ENCODE measurements at regions not wholly inside any gene's neighbourhood (a gene's known extent, or its start where the extent isn't known, plus 50 kb on each side); places are given as distances from the start of the nearest gene placed in this dataset.

DNA sequence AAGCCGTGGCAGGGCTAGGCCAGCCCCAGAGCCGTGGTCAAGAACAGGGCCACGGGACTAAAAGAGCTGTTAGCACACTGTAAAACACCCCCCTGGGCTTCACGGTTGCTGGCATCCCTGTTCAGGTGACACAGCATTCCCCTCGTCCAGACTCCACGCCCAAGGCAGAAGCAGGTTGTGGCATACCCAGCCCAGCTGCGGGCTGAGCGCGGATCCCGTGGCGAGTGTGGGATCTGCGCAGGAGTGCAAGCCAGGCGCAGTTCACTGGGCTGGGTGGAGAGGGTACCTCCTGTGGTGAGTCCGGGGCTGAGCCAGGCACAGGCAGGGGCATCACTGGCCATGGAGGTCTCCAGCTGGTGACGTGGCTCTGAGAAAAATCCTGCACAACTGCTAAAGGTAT, 199.1 kb downstream of the FZD1 start:
- TF ChIP-seq POLR2A (IDR thresholded peaks at IDR 0.05) (no peak), POLR2AphosphoS5 (IDR thresholded peaks at IDR 0.05) (no peak), EP300 (IDR thresholded peaks at IDR 0.05) (no peak)
- TF ChIP-seq, protein P1, sequence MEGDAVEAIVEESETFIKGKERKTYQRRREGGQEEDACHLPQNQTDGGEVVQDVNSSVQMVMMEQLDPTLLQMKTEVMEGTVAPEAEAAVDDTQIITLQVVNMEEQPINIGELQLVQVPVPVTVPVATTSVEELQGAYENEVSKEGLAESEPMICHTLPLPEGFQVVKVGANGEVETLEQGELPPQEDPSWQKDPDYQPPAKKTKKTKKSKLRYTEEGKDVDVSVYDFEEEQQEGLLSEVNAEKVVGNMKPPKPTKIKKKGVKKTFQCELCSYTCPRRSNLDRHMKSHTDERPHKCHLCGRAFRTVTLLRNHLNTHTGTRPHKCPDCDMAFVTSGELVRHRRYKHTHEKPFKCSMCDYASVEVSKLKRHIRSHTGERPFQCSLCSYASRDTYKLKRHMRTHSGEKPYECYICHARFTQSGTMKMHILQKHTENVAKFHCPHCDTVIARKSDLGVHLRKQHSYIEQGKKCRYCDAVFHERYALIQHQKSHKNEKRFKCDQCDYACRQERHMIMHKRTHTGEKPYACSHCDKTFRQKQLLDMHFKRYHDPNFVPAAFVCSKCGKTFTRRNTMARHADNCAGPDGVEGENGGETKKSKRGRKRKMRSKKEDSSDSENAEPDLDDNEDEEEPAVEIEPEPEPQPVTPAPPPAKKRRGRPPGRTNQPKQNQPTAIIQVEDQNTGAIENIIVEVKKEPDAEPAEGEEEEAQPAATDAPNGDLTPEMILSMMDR (IDR thresholded peaks at IDR 0.05) = no peak
- H3K36me3 ChIP-seq = no peaks in the 10 kb centered on the region
- no peak overlapping the region for H3K4me3 ChIP-seq
- H3K27ac ChIP-seq = no peak overlapping the region
- DNase-seq = no peak
- WGBS, 5 donors = 84 to 96% (median 88%) methylated on average over 13 to 15 of the region's 15 CpGs
- intact Hi-C loops (cut with DNase I; ENCODE audit: low total_unique reads) = no loop called here
- H3K27me3 ChIP-seq = no peaks in the 10 kb centered on the region
- no peaks in the 10 kb centered on the region for H3K4me1 ChIP-seq
- H3K9me3 ChIP-seq = peaks cover 0 to 3% (median 0%) of the 10 kb centered on the region in 4 donors

DNA sequence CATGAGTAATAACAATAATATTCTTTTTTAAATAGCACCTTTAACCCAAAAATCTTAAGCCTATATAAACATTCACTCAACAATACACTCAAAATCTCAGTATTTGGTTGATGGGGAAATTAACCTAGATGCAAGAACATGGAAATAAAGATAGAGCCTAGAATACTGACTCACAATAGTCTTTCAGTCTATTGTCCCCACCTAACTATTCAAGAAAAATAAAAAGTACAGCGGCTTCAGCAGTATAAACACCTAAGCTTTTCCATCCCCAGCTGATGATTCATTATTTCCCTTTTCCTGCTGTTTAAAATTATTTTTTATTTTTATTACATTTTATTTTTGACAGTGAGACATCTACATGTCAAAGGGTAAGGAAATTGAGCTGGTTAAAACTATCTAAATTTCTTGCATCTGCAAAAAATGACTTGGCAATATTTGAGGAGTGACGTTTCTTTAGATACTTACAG, 201.4 kb downstream of the FZD1 start:
- H3K4me3 ChIP-seq = no peak overlapping the region
- intact Hi-C loops (cut with DNase I; ENCODE audit: low total_unique reads) = no loop called here

DNA sequence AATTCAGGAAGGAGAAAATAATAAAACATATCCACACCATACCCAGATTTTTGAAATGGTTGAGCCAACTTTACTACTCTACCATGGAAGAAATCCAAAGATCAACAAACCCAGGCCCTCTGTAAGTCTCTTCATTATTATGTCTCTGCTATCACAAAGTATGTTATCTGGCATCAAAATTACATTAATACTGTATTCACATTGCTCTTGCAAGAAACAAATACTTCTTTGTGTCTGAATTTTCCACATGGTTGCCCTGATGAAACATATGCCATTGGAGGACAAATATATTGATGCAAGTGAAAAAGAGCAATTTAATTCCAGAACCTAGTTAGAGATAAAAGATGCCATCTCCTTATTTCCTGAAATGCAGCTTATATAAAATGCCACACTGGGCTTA, 204.0 kb downstream of the FZD1 start:
- peaks cover 0 to 4% (median 0%) of the 10 kb centered on the region in 4 donors for H3K9me3 ChIP-seq
- DNase-seq = no peak
- no peaks in the 10 kb centered on the region for H3K27me3 ChIP-seq
- H3K4me1 ChIP-seq = no peaks in the 10 kb centered on the region
- intact Hi-C loops (cut with DNase I; ENCODE audit: low total_unique reads) = no loop called here
- TF ChIP-seq POLR2AphosphoS5 (IDR thresholded peaks at IDR 0.05) (no peak), EP300 (IDR thresholded peaks at IDR 0.05) (no peak), POLR2A (IDR thresholded peaks at IDR 0.05) (no peak)
- TF ChIP-seq, protein P1 (IDR thresholded peaks at IDR 0.05) = no peak
- H3K4me3 ChIP-seq = no peak overlapping the region
- H3K36me3 ChIP-seq = no peaks in the 10 kb centered on the region
- H3K27ac ChIP-seq = no peak overlapping the region

More for the DNA sequence above, 201.4 kb downstream of the FZD1 start:
- Histone ChIP-seq H3K27me3 (no peaks in the 10 kb centered on the region), H3K27ac (no peak overlapping the region), H3K4me1 (no peaks in the 10 kb centered on the region), H3K36me3 (no peaks in the 10 kb centered on the region), H3K9me3 (no peaks in the 10 kb centered on the region)
- DNase-seq = no peak
- TF ChIP-seq POLR2A (IDR thresholded peaks at IDR 0.05) (no peak), EP300 (IDR thresholded peaks at IDR 0.05) (no peak)
- TF ChIP-seq, protein P1 (IDR thresholded peaks at IDR 0.05) = no peak
- 52 to 73% (median 66%) methylated on average over 2 of the region's 2 CpGs for WGBS, 5 donors

DNA sequence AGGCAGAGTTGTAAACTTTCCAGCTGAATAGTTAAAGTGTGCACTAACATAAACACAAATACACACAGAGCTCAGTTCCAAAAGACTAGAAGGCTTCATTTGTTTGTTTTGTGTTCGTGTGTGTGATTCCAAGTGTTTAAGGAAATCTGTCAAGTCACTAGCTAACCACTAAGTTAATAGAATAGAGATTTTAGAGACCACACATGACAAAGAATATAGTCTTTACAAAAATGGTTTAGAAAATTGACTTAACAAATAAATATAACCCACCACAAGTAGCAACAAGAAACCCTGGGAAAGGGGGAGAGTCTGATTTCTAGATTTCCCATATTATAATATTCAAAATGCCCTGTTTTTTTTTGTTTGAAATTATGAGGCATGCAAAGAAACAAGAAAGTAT, 209.4 kb downstream of the FZD1 start:
- intact Hi-C loops (cut with DNase I; ENCODE audit: low total_unique reads) = no loop called here
- Histone ChIP-seq H3K27me3 (no peaks in the 10 kb centered on the region), H3K4me3 (no peak overlapping the region), H3K4me1 (no peaks in the 10 kb centered on the region), H3K27ac (no peak overlapping the region), H3K36me3 (no peaks in the 10 kb centered on the region), H3K9me3 (peaks cover 0 to 19% (median 15%) of the 10 kb centered on the region in 4 donors)
- no peak for DNase-seq
- TF ChIP-seq POLR2AphosphoS5 (IDR thresholded peaks at IDR 0.05) (no peak), POLR2A (IDR thresholded peaks at IDR 0.05) (no peak), EP300 (IDR thresholded peaks at IDR 0.05) (no peak)
- TF ChIP-seq, protein P1 (IDR thresholded peaks at IDR 0.05) = no peak
- WGBS, 5 donors = 7 to 44% (median 30%) methylated on average over 1 of the region's 1 CpG

Measured in stomach (tissue), 8 donors.